ENCODE measurements at regions not wholly inside any gene's neighbourhood (a gene's known extent, or its start where the extent isn't known, plus 50 kb on each side); places are given as distances from the start of the nearest gene placed in this dataset.

- TF ChIP-seq, protein P1, sequence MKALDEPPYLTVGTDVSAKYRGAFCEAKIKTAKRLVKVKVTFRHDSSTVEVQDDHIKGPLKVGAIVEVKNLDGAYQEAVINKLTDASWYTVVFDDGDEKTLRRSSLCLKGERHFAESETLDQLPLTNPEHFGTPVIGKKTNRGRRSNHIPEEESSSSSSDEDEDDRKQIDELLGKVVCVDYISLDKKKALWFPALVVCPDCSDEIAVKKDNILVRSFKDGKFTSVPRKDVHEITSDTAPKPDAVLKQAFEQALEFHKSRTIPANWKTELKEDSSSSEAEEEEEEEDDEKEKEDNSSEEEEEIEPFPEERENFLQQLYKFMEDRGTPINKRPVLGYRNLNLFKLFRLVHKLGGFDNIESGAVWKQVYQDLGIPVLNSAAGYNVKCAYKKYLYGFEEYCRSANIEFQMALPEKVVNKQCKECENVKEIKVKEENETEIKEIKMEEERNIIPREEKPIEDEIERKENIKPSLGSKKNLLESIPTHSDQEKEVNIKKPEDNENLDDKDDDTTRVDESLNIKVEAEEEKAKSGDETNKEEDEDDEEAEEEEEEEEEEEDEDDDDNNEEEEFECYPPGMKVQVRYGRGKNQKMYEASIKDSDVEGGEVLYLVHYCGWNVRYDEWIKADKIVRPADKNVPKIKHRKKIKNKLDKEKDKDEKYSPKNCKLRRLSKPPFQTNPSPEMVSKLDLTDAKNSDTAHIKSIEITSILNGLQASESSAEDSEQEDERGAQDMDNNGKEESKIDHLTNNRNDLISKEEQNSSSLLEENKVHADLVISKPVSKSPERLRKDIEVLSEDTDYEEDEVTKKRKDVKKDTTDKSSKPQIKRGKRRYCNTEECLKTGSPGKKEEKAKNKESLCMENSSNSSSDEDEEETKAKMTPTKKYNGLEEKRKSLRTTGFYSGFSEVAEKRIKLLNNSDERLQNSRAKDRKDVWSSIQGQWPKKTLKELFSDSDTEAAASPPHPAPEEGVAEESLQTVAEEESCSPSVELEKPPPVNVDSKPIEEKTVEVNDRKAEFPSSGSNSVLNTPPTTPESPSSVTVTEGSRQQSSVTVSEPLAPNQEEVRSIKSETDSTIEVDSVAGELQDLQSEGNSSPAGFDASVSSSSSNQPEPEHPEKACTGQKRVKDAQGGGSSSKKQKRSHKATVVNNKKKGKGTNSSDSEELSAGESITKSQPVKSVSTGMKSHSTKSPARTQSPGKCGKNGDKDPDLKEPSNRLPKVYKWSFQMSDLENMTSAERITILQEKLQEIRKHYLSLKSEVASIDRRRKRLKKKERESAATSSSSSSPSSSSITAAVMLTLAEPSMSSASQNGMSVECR (CRISPR knock-in tag; IDR thresholded peaks at IDR 0.05; ENCODE audit: borderline replicate concordance) = no peak
- no peak for TF ChIP-seq ZNF425 (CRISPR knock-in tag; conservative IDR thresholded peaks at IDR 0.05)
Measured at GRCh38 chr13:84413016-84413415, 530.7 kb upstream of the SLITRK1 start (continued).

DNA sequence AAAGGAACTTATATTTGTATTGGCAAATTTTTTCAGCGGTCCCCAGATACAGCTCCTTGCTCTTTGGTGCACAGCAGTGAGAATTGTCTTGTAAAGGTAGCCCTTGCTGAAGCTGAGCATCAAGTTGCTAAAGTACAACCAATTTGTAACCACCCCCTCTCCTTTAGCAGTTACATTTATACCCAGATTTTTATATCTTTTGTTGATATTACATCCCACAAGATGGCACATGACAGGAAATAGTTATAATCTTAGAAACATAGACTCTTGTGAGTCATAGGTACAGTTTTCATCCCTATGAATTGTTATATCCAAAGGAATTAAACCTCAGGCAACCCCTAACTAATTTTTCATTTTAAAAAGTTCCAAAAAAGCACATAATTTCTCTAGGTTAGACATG, 523.0 kb upstream of the SLITRK1 start:
- no peak overlapping the region for H3K4me3 Mint-ChIP-seq
- H3K27ac Mint-ChIP-seq = no peak overlapping the region
- no peak for ATAC-seq
- peaks cover 10% of the 10 kb centered on the region for H3K9me3 Mint-ChIP-seq
- ChIA-PET CTCF (no interaction called here), POLR2A (no interaction called here)
- TF ChIP-seq FOXK1 (CRISPR knock-in tag; IDR thresholded peaks at IDR 0.05) (no peak), AFF4 (CRISPR knock-in tag; IDR thresholded peaks at IDR 0.05; ENCODE audit: borderline replicate concordance) (no peak), GRHL2 (CRISPR knock-in tag; IDR thresholded peaks at IDR 0.05; ENCODE audit: insufficient replicate concordance, severe bottlenecking) (no peak), ZNF396 (CRISPR knock-in tag; IDR thresholded peaks at IDR 0.05; ENCODE audit: borderline replicate concordance) (no peak), ZNF281 (CRISPR knock-in tag; IDR thresholded peaks at IDR 0.05) (no peak), ZNF232 (CRISPR knock-in tag; IDR thresholded peaks at IDR 0.05) (no peak), FOXJ3 (CRISPR knock-in tag; IDR thresholded peaks at IDR 0.05; ENCODE audit: borderline replicate concordance) (no peak), ZNF423 (CRISPR knock-in tag; IDR thresholded peaks at IDR 0.05) (no peak), ZBTB43 (CRISPR knock-in tag; IDR thresholded peaks at IDR 0.05) (no peak), ZNF138 (CRISPR knock-in tag; conservative IDR thresholded peaks at IDR 0.05) (no peak)
- TF ChIP-seq, protein P1 (CRISPR knock-in tag; IDR thresholded peaks at IDR 0.05; ENCODE audit: borderline replicate concordance) = no peak
- no peaks in the 10 kb centered on the region for H3K27me3 Mint-ChIP-seq (ENCODE audit: low read depth)
- no peak for DNase-seq (ENCODE audit: low spot score)
- H3K4me1 Mint-ChIP-seq = peaks cover 4% of the 10 kb centered on the region; the same call in 1 of the 2 replicates
- H3K36me3 Mint-ChIP-seq = no peaks in the 10 kb centered on the region
